Suprapubic skin (tissue), 4 donors: ENCODE measurements at regions not wholly inside any gene's neighbourhood (a gene's known extent, or its start where the extent isn't known, plus 50 kb on each side); places are given as distances from the start of the nearest gene placed in this dataset.

Source experiments
- POLR2A ChIP-seq, 2 donors: fragments of 450-650 bp; IDR thresholded peaks; one replicate each; pipeline ENCODE4 v1.6.1; 2017; ENCODE audit warnings: antibody characterized with exemption in 2 of 2, mild to moderate bottlenecking in 2 of 2, moderate library complexity in 2 of 2
- POLR2AphosphoS5 ChIP-seq, 3 donors: sonication (generic); formaldehyde crosslinking; IDR thresholded peaks; one replicate each; pipeline ENCODE4 v1.6.1; 2017; ENCODE audit warnings: antibody characterized with exemption in 3 of 3
- TF ChIP-seq, protein P1 (sequence below), 2 donors: fragments of 200-600 bp in 1 of 2; fragments of 450-650 bp in 1 of 2; sonication (generic) in 1 of 2; IDR thresholded peaks; one replicate each; pipeline ENCODE4 v1.5.1; 2016 to 2019; ENCODE audit warnings: antibody characterized with exemption in 2 of 2, mild to moderate bottlenecking in 1 of 2, moderate library complexity in 1 of 2

DNA sequence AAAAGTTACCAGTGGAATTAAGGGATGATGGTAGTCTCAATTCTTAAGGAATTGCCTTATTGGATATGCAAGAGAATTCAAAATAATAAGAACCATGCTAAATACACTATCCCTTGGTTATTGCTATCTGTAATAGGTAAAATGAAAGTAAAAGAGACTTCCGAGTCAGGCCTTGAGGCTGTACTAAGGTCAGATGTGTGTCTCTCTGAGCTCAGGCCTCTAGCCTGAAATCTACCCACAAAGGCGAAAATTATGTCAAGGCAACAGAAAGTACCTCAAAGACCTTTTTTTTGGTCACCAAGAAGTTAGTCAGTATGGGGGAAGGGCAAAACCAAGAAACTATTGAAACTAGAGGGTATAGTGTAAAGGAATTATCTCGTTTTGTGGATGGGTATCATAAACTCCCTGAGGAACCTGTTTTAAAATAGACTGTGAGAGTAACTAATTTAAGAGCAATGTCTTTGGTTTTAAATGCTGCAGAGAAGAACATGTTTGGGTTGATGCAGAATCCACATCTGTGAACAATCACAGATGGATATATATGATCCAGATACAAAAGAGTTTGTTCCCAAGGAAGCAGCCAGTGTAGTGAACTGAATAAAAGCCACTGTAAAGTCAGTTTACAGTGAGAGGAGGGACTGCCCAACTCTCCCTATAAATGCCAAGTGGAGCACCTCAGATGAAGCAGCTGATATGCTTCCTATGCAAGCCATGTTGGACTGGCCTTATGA, 382.3 kb upstream of the SEMA6D start:
- TF ChIP-seq, protein P1, sequence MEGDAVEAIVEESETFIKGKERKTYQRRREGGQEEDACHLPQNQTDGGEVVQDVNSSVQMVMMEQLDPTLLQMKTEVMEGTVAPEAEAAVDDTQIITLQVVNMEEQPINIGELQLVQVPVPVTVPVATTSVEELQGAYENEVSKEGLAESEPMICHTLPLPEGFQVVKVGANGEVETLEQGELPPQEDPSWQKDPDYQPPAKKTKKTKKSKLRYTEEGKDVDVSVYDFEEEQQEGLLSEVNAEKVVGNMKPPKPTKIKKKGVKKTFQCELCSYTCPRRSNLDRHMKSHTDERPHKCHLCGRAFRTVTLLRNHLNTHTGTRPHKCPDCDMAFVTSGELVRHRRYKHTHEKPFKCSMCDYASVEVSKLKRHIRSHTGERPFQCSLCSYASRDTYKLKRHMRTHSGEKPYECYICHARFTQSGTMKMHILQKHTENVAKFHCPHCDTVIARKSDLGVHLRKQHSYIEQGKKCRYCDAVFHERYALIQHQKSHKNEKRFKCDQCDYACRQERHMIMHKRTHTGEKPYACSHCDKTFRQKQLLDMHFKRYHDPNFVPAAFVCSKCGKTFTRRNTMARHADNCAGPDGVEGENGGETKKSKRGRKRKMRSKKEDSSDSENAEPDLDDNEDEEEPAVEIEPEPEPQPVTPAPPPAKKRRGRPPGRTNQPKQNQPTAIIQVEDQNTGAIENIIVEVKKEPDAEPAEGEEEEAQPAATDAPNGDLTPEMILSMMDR (IDR thresholded peaks at IDR 0.05): no peak
- TF ChIP-seq POLR2A (IDR thresholded peaks at IDR 0.05) (no peak), POLR2AphosphoS5 (IDR thresholded peaks at IDR 0.05) (no peak)
